ENCODE measurements at regions not wholly inside any gene's neighbourhood (a gene's known extent, or its start where the extent isn't known, plus 50 kb on each side); places are given as distances from the start of the nearest gene placed in this dataset.

- no peak for TF ChIP-seq CTCF (IDR thresholded peaks at IDR 0.05; ENCODE audit: low read depth, low read length, poor library complexity, severe bottlenecking)
- TF ChIP-seq EZH2phosphoT487 (IDR thresholded peaks at IDR 0.05; ENCODE audit: borderline replicate concordance, low read length), result no peak
Measured at GRCh38 chr13:30832377-30832776, 73.7 kb upstream of the MEDAG start.

Data from DOHH2 (cell line).